Upper lobe of left lung (tissue), 4 donors: ENCODE measurements at regions not wholly inside any gene's neighbourhood (a gene's known extent, or its start where the extent isn't known, plus 50 kb on each side); places are given as distances from the start of the nearest gene placed in this dataset.

ENCODE experiments used
- CTCF ChIP-seq, 6 experiments: fragments of 450-650 bp in 4 of 6; fragments of 200-600 bp in 2 of 6; sonication (generic) in 2 of 6; IDR thresholded peaks; one replicate each; pipeline ENCODE4 v1.5.1; 2016 to 2019; ENCODE audit warnings: antibody characterized with exemption in 6 of 6
- EP300 ChIP-seq, 4 donors: sonication (generic); formaldehyde crosslinking; IDR thresholded peaks; one replicate each; pipeline ENCODE4 v1.5.1; 2017; ENCODE audit warnings: antibody characterized with exemption in 4 of 4, control low read depth in 2 of 4
- POLR2A ChIP-seq, 4 donors: fragments of 450-650 bp; IDR thresholded peaks; one replicate each; pipeline ENCODE4 v1.5.1; 2016 to 2017; ENCODE audit warnings: antibody characterized with exemption in 4 of 4, mild to moderate bottlenecking in 2 of 4
- POLR2AphosphoS5 ChIP-seq, 2 donors: sonication (generic); formaldehyde crosslinking; IDR thresholded peaks; one replicate each; pipeline ENCODE4 v1.5.1; 2017; ENCODE audit warnings: antibody characterized with exemption in 2 of 2

- TF ChIP-seq POLR2A (IDR thresholded peaks at IDR 0.05) (no peak), CTCF (IDR thresholded peaks at IDR 0.05) (no peak), EP300 (IDR thresholded peaks at IDR 0.05) (no peak), POLR2AphosphoS5 (IDR thresholded peaks at IDR 0.05) (no peak)
Measured at GRCh38 chr2:60091266-60091665, 462.2 kb downstream of the BCL11A start.
